ENCODE measurements at regions not wholly inside any gene's neighbourhood (a gene's known extent, or its start where the extent isn't known, plus 50 kb on each side); places are given as distances from the start of the nearest gene placed in this dataset.

DNA sequence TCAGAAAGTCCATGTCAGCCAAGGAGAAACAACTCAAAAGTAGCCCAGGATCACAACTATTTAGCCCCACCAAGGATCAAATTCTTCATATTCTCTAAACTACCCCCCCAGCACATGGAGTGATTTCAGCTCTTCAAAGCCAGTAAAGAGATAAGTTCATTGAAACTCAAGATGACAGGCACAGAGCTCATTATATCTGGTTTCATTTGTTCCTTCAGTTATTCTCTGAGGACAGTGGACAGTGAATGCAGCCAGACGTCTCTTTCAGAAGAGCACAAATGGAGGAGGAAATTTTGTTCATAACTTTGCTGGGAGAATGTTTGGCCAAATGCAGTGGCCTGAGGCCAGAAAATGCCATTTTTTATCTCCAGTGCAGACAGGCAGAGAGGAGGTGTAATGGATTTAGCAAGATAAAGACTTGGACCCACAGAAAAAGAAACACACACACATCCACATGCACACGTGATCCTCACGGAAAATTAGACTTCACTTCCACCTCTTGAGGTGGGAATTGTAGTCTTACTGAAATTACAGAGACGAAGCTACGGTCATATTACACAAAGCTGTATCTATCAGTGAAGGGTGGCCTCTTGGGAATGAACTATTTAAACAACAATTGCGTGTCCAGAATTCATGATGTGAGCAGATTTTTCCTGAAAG, 64.6 kb downstream of the HES1 start:
- WGBS, 2 experiments (ENCODE audit: insufficient coverage in 1 of 2, insufficient read length in 1 of 2) = 92 to 94% methylated on average over 6 of the region's 6 CpGs
- Histone ChIP-seq H3K4me1 (ENCODE audit: control insufficient read depth, insufficient read depth, low read length) (peaks cover 11% of the 10 kb centered on the region), H3K36me3 (ENCODE audit: control insufficient read depth, insufficient read depth, low read length) (no peaks in the 10 kb centered on the region), H3K9me3 (ENCODE audit: control insufficient read depth, low read length) (no peaks in the 10 kb centered on the region), H3K27me3 (ENCODE audit: control insufficient read depth, insufficient read depth, low read length, poor library complexity, severe bottlenecking) (peaks cover 19% of the 10 kb centered on the region), H3K9ac (ENCODE audit: extremely low read depth, low read length, poor library complexity, severe bottlenecking) (no peak overlapping the region), H3K4me3 (ENCODE audit: low read length) (no peak overlapping the region), H3K27ac (ENCODE audit: low read depth, low read length) (no peak overlapping the region)
- H3K27ac Mint-ChIP-seq = peak overlapping the region; percentile 20
- no peak for DNase-seq
- TF ChIP-seq, protein P1, sequence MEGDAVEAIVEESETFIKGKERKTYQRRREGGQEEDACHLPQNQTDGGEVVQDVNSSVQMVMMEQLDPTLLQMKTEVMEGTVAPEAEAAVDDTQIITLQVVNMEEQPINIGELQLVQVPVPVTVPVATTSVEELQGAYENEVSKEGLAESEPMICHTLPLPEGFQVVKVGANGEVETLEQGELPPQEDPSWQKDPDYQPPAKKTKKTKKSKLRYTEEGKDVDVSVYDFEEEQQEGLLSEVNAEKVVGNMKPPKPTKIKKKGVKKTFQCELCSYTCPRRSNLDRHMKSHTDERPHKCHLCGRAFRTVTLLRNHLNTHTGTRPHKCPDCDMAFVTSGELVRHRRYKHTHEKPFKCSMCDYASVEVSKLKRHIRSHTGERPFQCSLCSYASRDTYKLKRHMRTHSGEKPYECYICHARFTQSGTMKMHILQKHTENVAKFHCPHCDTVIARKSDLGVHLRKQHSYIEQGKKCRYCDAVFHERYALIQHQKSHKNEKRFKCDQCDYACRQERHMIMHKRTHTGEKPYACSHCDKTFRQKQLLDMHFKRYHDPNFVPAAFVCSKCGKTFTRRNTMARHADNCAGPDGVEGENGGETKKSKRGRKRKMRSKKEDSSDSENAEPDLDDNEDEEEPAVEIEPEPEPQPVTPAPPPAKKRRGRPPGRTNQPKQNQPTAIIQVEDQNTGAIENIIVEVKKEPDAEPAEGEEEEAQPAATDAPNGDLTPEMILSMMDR (conservative IDR thresholded peaks at IDR 0.05) = no peak
- H3K36me3 Mint-ChIP-seq (ENCODE audit: low read depth) = no peaks in the 10 kb centered on the region
- no peaks in the 10 kb centered on the region for H3K9me3 Mint-ChIP-seq
- peaks cover 13% of the 10 kb centered on the region for H3K27me3 Mint-ChIP-seq (ENCODE audit: insufficient read depth)
- H3K4me3 Mint-ChIP-seq = no peak overlapping the region
- peaks cover 39% of the 10 kb centered on the region for H3K4me1 Mint-ChIP-seq

DNA sequence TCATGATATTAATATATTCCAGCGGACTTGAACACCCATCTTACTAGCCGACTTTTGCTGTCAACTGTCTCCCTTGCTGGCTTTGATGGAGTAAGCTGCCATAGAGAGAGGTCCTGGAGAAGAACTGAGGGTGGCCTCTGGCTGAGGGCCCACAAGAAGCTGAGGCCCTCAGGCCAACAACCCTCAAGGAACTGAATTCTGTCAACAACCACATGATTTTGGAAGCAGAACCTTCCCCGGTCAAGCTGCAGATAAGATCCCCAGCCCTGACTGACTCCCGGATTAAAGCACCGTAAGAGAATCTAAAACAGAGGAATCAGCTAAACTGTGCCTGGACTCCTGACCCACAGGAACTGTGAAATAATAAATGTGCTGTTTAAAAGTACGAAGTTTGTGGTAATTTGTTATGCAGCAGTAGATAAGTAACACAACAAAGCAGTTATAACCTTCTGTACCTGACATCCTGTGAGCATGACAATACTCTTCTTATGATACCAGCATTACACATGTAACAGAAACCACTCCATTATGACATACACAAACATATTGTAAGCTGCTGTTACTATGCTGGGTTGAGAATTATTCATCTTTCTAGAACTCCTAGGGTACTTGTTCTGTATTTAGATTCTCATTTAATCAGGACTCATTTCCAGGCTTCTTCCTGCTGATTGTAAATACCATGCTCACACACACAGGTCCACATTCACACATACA, 66.2 kb downstream of the HES1 start:
- no peak for DNase-seq
- H3K36me3 ChIP-seq (ENCODE audit: control insufficient read depth, insufficient read depth, low read length) = no peaks in the 10 kb centered on the region
- peaks cover 8% of the 10 kb centered on the region for H3K4me1 ChIP-seq (ENCODE audit: control insufficient read depth, insufficient read depth, low read length)
- TF ChIP-seq, protein P1 (conservative IDR thresholded peaks at IDR 0.05) = no peak
- no peak overlapping the region for H3K27ac Mint-ChIP-seq
- H3K4me1 Mint-ChIP-seq = peaks cover 40% of the 10 kb centered on the region
- no peak overlapping the region for H3K27ac ChIP-seq (ENCODE audit: low read depth, low read length)
- no peaks in the 10 kb centered on the region for H3K9me3 Mint-ChIP-seq
- H3K9me3 ChIP-seq (ENCODE audit: control insufficient read depth, low read length) = no peaks in the 10 kb centered on the region
- H3K4me3 Mint-ChIP-seq = no peak overlapping the region
- H3K9ac ChIP-seq (ENCODE audit: extremely low read depth, low read length, poor library complexity, severe bottlenecking) = no peak overlapping the region
- H3K27me3 Mint-ChIP-seq (ENCODE audit: insufficient read depth) = peaks cover 13% of the 10 kb centered on the region
- H3K27me3 ChIP-seq (ENCODE audit: control insufficient read depth, insufficient read depth, low read length, poor library complexity, severe bottlenecking) = peaks cover 19% of the 10 kb centered on the region
- no peaks in the 10 kb centered on the region for H3K36me3 Mint-ChIP-seq (ENCODE audit: low read depth)
- no peak overlapping the region for H3K4me3 ChIP-seq (ENCODE audit: low read length)
- 95 to 96% methylated on average over 4 to 6 of the region's 6 CpGs for WGBS, 2 experiments (ENCODE audit: insufficient coverage in 1 of 2, insufficient read length in 1 of 2)

DNA sequence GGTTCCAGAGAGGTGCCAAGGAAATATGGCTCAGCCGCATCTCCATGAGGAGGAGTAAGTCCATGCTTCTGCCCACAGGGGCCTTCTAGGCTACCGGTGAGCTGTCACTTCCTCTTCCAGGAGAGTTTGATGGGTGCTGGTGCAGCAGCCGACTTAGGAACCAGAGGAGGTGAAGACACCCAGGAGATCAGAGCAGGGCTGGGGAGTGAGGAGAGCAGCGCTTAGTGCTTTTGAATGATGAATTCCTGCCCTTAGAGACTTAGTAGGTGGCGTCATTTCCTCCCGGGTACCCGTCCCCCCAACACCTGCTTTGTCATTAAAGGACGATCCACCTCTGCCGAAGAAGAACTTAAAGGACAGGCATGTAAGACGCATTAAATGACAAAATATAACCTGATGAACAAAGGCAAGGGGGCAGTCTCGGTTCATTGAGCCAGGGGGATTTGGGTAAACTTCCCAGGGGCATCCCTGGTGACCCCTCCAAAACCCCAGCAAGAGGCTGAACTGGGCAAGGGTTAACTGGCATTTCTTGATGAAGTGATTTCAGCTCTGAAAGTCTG, 67.6 kb downstream of the HES1 start:
- peaks cover 35% of the 10 kb centered on the region for H3K4me1 Mint-ChIP-seq
- Histone ChIP-seq H3K36me3 (ENCODE audit: control insufficient read depth, insufficient read depth, low read length) (no peaks in the 10 kb centered on the region), H3K27me3 (ENCODE audit: control insufficient read depth, insufficient read depth, low read length, poor library complexity, severe bottlenecking) (peaks cover 19% of the 10 kb centered on the region), H3K4me3 (ENCODE audit: low read length) (peak overlapping the region; percentile 57), H3K4me1 (ENCODE audit: control insufficient read depth, insufficient read depth, low read length) (peaks cover 8% of the 10 kb centered on the region), H3K27ac (ENCODE audit: low read depth, low read length) (no peak overlapping the region), H3K9me3 (ENCODE audit: control insufficient read depth, low read length) (no peaks in the 10 kb centered on the region), H3K9ac (ENCODE audit: extremely low read depth, low read length, poor library complexity, severe bottlenecking) (no peak overlapping the region)
- no peaks in the 10 kb centered on the region for H3K9me3 Mint-ChIP-seq
- H3K36me3 Mint-ChIP-seq (ENCODE audit: low read depth) = no peaks in the 10 kb centered on the region
- H3K27me3 Mint-ChIP-seq (ENCODE audit: insufficient read depth) = peaks cover 13% of the 10 kb centered on the region
- DNase-seq = peak; percentile 59
- TF ChIP-seq, protein P1 (conservative IDR thresholded peaks at IDR 0.05) = no peak
- 76 to 80% methylated on average over 6 to 11 of the region's 11 CpGs for WGBS, 2 experiments (ENCODE audit: insufficient coverage in 1 of 2, insufficient read length in 1 of 2)
- peak overlapping the region; percentile 55 for H3K4me3 Mint-ChIP-seq
- peak overlapping the region; percentile 10 for H3K27ac Mint-ChIP-seq
